Astrocyte of the cerebellum (primary cell): ENCODE measurements at regions not wholly inside any gene's neighbourhood (a gene's known extent, or its start where the extent isn't known, plus 50 kb on each side); places are given as distances from the start of the nearest gene placed in this dataset.
"Not testable (repeated sequence)": the region's sequence is repeated elsewhere in the genome, so short reads cannot be mapped to it uniquely, and the experiment has no call there.

Source experiments
- DNase-seq: peaks from one replicate; pipeline ENCODE4 v3.0.0-alpha.2; 2011; ENCODE audit warnings: low read depth
- H3K4me3 ChIP-seq: 2 replicates; pipeline ENCODE4 v1.5.1; 2011; ENCODE audit warnings: mild to moderate bottlenecking, low read depth, low read length, moderate library complexity
- in situ Hi-C: cut with HindIII; loops from 2 replicates; pipeline ENCODE4 v1.10.0; 2017; ENCODE audit warnings: low sequenced_read_pairs
- TF ChIP-seq, protein P1 (sequence below): IDR thresholded peaks from 2 replicates; pipeline ENCODE4 v1.5.1; 2012; ENCODE audit warnings: low read length, low read depth, moderate library complexity, mild to moderate bottlenecking; ENCODE audit errors: missing control alignments

DNA sequence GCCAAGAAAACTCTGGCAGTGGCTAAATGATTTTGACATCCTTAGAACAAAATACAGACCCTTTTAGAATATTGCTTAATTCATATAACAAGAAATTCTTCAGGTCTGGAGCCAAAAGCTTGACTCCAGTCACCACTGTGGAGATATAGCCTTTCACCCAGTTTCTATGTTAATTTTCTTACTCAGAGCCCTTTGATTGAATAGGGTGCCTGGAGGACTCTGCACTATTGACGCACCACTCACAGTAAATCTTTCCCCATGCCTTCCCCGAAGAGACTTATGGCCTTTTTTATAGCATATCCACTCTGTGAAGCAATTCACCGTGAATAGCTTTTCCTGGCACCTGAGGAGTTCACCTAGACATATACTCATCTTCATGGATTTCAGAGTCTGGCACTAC is 613.8 kb downstream of the ZWINT start:
- no peak overlapping the region for H3K4me3 ChIP-seq
- no peak for DNase-seq
- TF ChIP-seq, protein P1, sequence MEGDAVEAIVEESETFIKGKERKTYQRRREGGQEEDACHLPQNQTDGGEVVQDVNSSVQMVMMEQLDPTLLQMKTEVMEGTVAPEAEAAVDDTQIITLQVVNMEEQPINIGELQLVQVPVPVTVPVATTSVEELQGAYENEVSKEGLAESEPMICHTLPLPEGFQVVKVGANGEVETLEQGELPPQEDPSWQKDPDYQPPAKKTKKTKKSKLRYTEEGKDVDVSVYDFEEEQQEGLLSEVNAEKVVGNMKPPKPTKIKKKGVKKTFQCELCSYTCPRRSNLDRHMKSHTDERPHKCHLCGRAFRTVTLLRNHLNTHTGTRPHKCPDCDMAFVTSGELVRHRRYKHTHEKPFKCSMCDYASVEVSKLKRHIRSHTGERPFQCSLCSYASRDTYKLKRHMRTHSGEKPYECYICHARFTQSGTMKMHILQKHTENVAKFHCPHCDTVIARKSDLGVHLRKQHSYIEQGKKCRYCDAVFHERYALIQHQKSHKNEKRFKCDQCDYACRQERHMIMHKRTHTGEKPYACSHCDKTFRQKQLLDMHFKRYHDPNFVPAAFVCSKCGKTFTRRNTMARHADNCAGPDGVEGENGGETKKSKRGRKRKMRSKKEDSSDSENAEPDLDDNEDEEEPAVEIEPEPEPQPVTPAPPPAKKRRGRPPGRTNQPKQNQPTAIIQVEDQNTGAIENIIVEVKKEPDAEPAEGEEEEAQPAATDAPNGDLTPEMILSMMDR: no peak
- in situ Hi-C loops: no loop called here

DNA sequence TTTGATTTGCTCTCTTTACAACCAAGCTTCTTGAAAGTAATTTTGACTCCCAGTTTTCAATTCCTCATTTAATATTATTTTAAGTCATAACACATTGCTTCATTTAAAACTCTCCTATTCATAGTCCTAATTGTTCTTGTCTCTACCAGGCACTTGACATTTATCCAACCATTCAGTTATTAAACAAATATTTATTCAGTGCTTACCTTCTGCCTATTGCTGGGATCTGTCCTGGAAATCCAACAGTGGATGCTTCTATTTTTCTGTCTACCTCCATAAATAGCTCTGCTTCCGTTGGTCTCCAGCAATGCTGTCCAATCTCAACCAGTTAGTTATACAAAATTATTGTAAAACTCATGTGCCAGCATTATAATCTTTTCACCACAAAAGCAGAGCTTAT is 615.1 kb downstream of the ZWINT start:
- TF ChIP-seq, protein P1: no peak
- no peak for DNase-seq
- in situ Hi-C loops: no loop called here
- H3K4me3 ChIP-seq: no peak overlapping the region

DNA sequence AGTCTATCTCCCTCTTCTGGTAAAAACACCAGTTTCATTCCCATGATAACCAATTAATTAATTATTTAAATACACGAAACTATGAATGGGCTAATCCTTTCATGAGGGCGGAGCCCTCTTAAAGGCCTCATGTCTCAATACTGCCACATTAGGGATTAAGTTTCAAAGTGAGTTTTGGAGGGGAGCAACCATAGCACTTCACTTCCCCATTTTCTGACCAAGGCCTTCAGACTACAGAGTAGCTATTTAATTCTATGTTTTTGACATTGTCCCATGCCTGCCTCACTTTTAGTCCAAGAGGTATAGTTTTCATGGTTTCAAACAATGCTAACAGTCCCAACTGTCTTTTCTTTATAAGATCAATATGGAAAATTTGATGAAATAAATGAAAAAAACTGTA is 618.6 kb downstream of the ZWINT start:
- H3K4me3 ChIP-seq: no peak overlapping the region
- TF ChIP-seq, protein P1: no peak
- DNase-seq: no peak
- in situ Hi-C loops: no loop called here

DNA sequence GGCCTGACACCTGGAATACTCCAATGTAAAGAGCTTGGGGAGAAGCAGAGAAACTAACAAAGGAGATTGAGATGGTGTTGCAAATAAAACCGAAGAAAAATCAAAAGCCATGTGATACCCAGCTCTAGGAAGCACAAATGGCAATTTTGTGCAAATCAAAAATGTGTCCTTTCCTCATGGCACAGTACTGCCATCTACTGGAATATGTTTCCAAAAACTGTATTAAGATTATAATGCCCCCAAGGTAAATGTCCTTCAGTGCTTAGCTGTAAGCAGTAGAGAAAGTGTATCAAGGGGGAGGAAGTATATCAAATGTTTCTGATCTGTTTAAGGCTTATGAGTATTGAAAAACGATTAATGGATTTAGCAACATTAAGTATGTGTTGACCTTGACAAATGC is 620.3 kb downstream of the ZWINT start:
- DNase-seq: peak; percentile 8
- in situ Hi-C loops, H3K4me3 ChIP-seq: not testable (repeated sequence)
- TF ChIP-seq, protein P1: peak; percentile 47

DNA sequence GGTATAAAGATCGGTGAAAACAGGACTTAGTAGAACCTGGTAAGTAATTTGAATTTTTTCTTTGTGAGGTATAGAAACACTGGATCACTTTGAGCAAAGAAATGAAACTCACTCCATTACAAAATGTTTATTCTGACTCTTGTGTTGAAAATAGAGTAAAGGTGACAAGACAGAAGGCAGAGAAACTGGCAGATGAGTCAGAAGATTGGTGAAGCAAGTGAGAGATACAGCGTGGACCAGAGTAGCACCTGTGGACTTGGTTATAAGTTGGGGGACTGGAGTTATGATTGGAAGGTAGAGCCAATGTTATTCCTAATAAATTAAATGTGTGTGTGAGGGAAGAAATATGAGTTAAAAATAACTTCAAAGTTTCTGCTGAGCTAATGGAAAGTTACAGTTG is 620.9 kb downstream of the ZWINT start:
- TF ChIP-seq, protein P1: no peak
- no peak for DNase-seq
- H3K4me3 ChIP-seq: no peak overlapping the region
- in situ Hi-C loops: no loop called here

DNA sequence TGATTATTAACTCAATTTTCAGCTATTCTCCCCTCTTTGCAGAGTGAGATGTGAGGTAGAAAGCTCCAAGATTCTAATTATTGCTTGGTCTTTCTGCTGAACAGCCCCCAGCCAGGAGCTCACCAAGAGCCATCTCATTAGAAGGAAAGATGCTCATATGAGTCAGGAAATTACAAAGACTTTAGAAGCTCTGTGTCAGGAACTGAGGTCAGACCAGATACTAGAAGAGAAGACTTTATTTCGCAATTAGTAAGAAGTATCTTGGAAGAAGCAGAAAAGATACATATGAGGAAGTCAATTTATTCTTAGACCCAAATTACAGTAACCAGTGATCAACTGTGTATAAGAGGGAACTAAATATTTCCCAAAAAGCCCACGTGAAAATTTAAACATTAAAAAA is 626.9 kb downstream of the ZWINT start:
- TF ChIP-seq, protein P1: no peak
- no peak overlapping the region for H3K4me3 ChIP-seq
- DNase-seq: no peak
- in situ Hi-C loops: no loop called here

DNA sequence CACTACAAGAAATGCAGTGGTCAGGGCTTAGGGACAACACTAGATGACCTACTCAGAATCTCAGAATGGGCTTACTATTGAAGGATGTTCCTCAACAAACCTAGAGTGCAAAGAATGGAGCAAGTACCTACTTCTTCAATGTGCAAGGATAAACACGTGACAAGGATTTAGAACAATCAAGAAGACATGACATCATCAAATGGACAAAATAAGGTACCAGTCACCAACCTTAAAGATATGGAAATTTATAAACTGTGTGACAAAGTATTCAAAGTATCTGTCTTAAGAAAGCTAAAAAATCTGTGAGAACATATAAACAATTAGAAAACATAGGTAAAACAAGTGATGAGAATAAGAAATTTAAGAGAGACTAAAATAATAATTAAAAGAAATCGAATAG is 656.1 kb downstream of the ZWINT start:
- in situ Hi-C loops: no loop called here
- no peak for DNase-seq
- TF ChIP-seq, protein P1: no peak

More for the DNA sequence above, 656.1 kb downstream of the ZWINT start:
- no peak overlapping the region for H3K4me3 ChIP-seq
